ENCODE measurements at regions not wholly inside any gene's neighbourhood (a gene's known extent, or its start where the extent isn't known, plus 50 kb on each side); places are given as distances from the start of the nearest gene placed in this dataset.
"Not testable (repeated sequence)": the region's sequence is repeated elsewhere in the genome, so short reads cannot be mapped to it uniquely, and the experiment has no call there.

GRCh38 chr15:84421513-84422181 lies 179.2 kb upstream of the ZSCAN2 start:
- not testable (repeated sequence) for DNase-seq

GRCh38 chr15:84425327-84425726 lies 175.5 kb upstream of the ZSCAN2 start:
- not testable (repeated sequence) for DNase-seq

- DNase-seq, result not testable (repeated sequence)
Observed at GRCh38 chr15:84473305-84473877, 127.4 kb upstream of the ZSCAN2 start.

GRCh38 chr15:84476364-84477033 lies 124.3 kb upstream of the ZSCAN2 start:
- not testable (repeated sequence) for DNase-seq

- not testable (repeated sequence) for DNase-seq
Observed at GRCh38 chr15:84477550-84477949, 123.3 kb upstream of the ZSCAN2 start.

GRCh38 chr15:84480174-84480681 lies 120.6 kb upstream of the ZSCAN2 start:
- DNase-seq, result not testable (repeated sequence)

GRCh38 chr15:84483859-84484258 lies 117.0 kb upstream of the ZSCAN2 start:
- DNase-seq, result not testable (repeated sequence)

- not testable (repeated sequence) for DNase-seq
Observed at GRCh38 chr15:84500165-84500889, 100.5 kb upstream of the ZSCAN2 start.

GRCh38 chr15:84503101-84503500 lies 97.7 kb upstream of the ZSCAN2 start:
- DNase-seq, result not testable (repeated sequence)

GRCh38 chr15:84505552-84505951 lies 95.3 kb upstream of the ZSCAN2 start:
- DNase-seq, result not testable (repeated sequence)

- not testable (repeated sequence) for DNase-seq
Observed at GRCh38 chr15:84512324-84512723, 88.5 kb upstream of the ZSCAN2 start.

- not testable (repeated sequence) for DNase-seq
Observed at GRCh38 chr15:84516773-84517172, 84.0 kb upstream of the ZSCAN2 start.

- DNase-seq, result not testable (repeated sequence)
Observed at GRCh38 chr15:84525491-84526344, 75.1 kb upstream of the ZSCAN2 start.

- not testable (repeated sequence) for DNase-seq
Observed at GRCh38 chr15:84530751-84531150, 70.1 kb upstream of the ZSCAN2 start.

- DNase-seq, result not testable (repeated sequence)
Observed at GRCh38 chr15:84531223-84531622, 69.6 kb upstream of the ZSCAN2 start.

- not testable (repeated sequence) for DNase-seq
Observed at GRCh38 chr15:84531709-84532367, 69.0 kb upstream of the ZSCAN2 start.

- DNase-seq, result not testable (repeated sequence)
Observed at GRCh38 chr15:84533705-84534104, 67.1 kb upstream of the ZSCAN2 start.

- not testable (repeated sequence) for DNase-seq
Observed at GRCh38 chr15:84534561-84535235, 66.1 kb upstream of the ZSCAN2 start.

GRCh38 chr15:84536181-84536580 lies 64.6 kb upstream of the ZSCAN2 start:
- DNase-seq, result not testable (repeated sequence)

- DNase-seq, result not testable (repeated sequence)
Observed at GRCh38 chr15:84544586-84544985, 56.2 kb upstream of the ZSCAN2 start.

All from C1 segment of cervical spinal cord (tissue), 14 donors.